H1 (cell line): ENCODE measurements at regions not wholly inside any gene's neighbourhood (a gene's known extent, or its start where the extent isn't known, plus 50 kb on each side); places are given as distances from the start of the nearest gene placed in this dataset.
A peak's percentile ranks its signal among the peaks of the same experiment; 100 is the strongest.

Experiments
- CTCF ChIA-PET: fragments of 300-600 bp; sonication (Branson Sonifier 250); formaldehyde crosslinking; loops from one replicate; lab custom pipeline; 2021; ENCODE audit not compliant: partially characterized antibody; lab: Charles Lee
- POLR2A ChIA-PET: fragments of 300-600 bp; sonication (Branson Sonifier 250); formaldehyde crosslinking; loops from one replicate; lab custom pipeline; 2021; ENCODE audit warnings: inconsistent platforms; ENCODE audit not compliant: partially characterized antibody; lab: Charles Lee
- DNase-seq, 2 experiments: peaks; one replicate each; pipeline versions ENCODE4 v3.0.0 to v3.0.0-alpha.2; 2010 to 2022; ENCODE audit warnings: low spot score in 2 of 2, low read depth in 1 of 2, mixed read lengths in 1 of 2
- FAIRE-seq: peaks from 2 replicates; lab custom pipeline; 2011; peaks lifted over from hg19 to GRCh38; lab: Jason Lieb, UNC
- H2AFZ ChIP-seq: 2 replicates; pipeline ENCODE4 v1.8.1; 2012; ENCODE audit warnings: low read length, inconsistent platforms
- H2AK5ac ChIP-seq: 2 replicates; pipeline ENCODE4 v1.6.1; 2013; ENCODE audit warnings: low read depth, low read length
- H2BK120ac ChIP-seq: replicated peaks from 2 replicates; pipeline ENCODE3; 2013; ENCODE audit warnings: low read depth, low read length, inconsistent platforms
- H2BK12ac ChIP-seq: 2 replicates; pipeline ENCODE4 v1.6.1; 2013; ENCODE audit warnings: low read depth, low read length
- H2BK15ac ChIP-seq: 2 replicates; pipeline ENCODE4 v1.6.1; 2013; ENCODE audit warnings: low read length
- H2BK20ac ChIP-seq: 2 replicates; pipeline ENCODE4 v1.6.1; 2013; ENCODE audit warnings: low read length
- H2BK5ac ChIP-seq: 2 replicates; pipeline ENCODE4 v1.6.1; 2013; ENCODE audit warnings: low read depth, low read length
- H3K14ac ChIP-seq: 2 replicates; pipeline ENCODE4 v1.6.1; 2013; ENCODE audit warnings: inconsistent platforms; ENCODE audit not compliant: insufficient read length
- H3K18ac ChIP-seq: 2 replicates; pipeline ENCODE4 v1.6.1; 2013; ENCODE audit warnings: low read length; ENCODE audit errors: extremely low read depth
- H3K23ac ChIP-seq: 2 replicates; pipeline ENCODE4 v1.6.1; 2013; ENCODE audit warnings: inconsistent platforms; ENCODE audit not compliant: insufficient read length
- H3K23me2 ChIP-seq: 2 replicates; pipeline ENCODE4 v1.6.1; 2013; ENCODE audit warnings: low read depth, low read length
- H3K27ac ChIP-seq: 2 replicates; pipeline ENCODE4 v1.6.1; 2011; ENCODE audit warnings: low read depth, low read length, inconsistent platforms
- H3K27me3 ChIP-seq, 4 experiments: replicated peaks in 1 of 4; 1 replicate in 1 of 4; 2 replicates in 3 of 4; pipeline versions ENCODE4 v1.6.1 to v1.8.1; 2011 to 2013; ENCODE audit warnings: low read length in 3 of 4, mild to moderate bottlenecking in 3 of 4, inconsistent platforms in 2 of 4, mixed read lengths in 2 of 4, moderate library complexity in 1 of 4; ENCODE audit not compliant: control insufficient read depth in 3 of 4, insufficient read depth in 3 of 4; ENCODE audit errors: extremely low read depth in 1 of 4
- H3K36me3 ChIP-seq, 4 experiments: 2 replicates each; pipeline versions ENCODE4 v1.6.1 to v1.8.1; 2011 to 2013; ENCODE audit warnings: mild to moderate bottlenecking in 4 of 4, low read length in 3 of 4, moderate library complexity in 2 of 4, control low read depth in 1 of 4, inconsistent platforms in 1 of 4; ENCODE audit not compliant: insufficient read depth in 4 of 4, control insufficient read depth in 2 of 4
- H3K4ac ChIP-seq: replicated peaks from 2 replicates; pipeline ENCODE3; 2013; ENCODE audit warnings: low read length, low read depth, mixed read lengths, inconsistent platforms; ENCODE audit not compliant: insufficient read length
- H3K4me1 ChIP-seq, 4 experiments: replicated peaks in 1 of 4; 1 replicate in 1 of 4; 2 replicates in 3 of 4; pipeline versions ENCODE4 v1.6.1 to v1.8.1; 2011 to 2013; ENCODE audit warnings: low read length in 3 of 4, inconsistent platforms in 2 of 4, mixed read lengths in 1 of 4; ENCODE audit not compliant: insufficient read depth in 4 of 4, control insufficient read depth in 3 of 4
- H3K4me2 ChIP-seq, 2 experiments: 2 replicates each; pipeline versions ENCODE4 v1.6.1 to v1.8.1; 2011 to 2013; ENCODE audit warnings: low read depth in 2 of 2, low read length in 2 of 2, control low read depth in 1 of 2, inconsistent platforms in 1 of 2, mild to moderate bottlenecking in 1 of 2; ENCODE audit not compliant: insufficient read depth in 1 of 2
- H3K4me3 ChIP-seq, 4 experiments: fragments of 200-600, 300-600 bp in 1 of 4; sonication (generic), shearing (Covaris generic), sonication (Bioruptor Twin) in 1 of 4; 2 replicates each; pipeline versions ENCODE4 v1.5.1 to v1.8.1; 2011 to 2016; ENCODE audit warnings: low read length in 4 of 4, low read depth in 3 of 4, control low read depth in 2 of 4, inconsistent platforms in 2 of 4, mild to moderate bottlenecking in 2 of 4, mixed read lengths in 1 of 4, moderate library complexity in 1 of 4; ENCODE audit not compliant: insufficient read depth in 2 of 4; ENCODE audit errors: extremely low read depth in 1 of 4
- H3K56ac ChIP-seq: replicated peaks from 2 replicates; pipeline ENCODE3; 2013; ENCODE audit warnings: low read depth, mild to moderate bottlenecking, mixed read lengths, low read length, inconsistent platforms; ENCODE audit not compliant: insufficient read length
- H3K79me1 ChIP-seq: 2 replicates; pipeline ENCODE4 v1.6.1; 2013; ENCODE audit warnings: low read depth, low read length, control low read depth
- H3K79me2 ChIP-seq, 2 experiments: 2 replicates each; pipeline versions ENCODE4 v1.6.1 to v1.8.1; 2012 to 2013; ENCODE audit warnings: low read length in 2 of 2, mild to moderate bottlenecking in 2 of 2, inconsistent platforms in 1 of 2; ENCODE audit not compliant: insufficient read depth in 2 of 2, control insufficient read depth in 1 of 2
- H3K9ac ChIP-seq, 4 experiments: replicated peaks in 1 of 4; 1 replicate in 1 of 4; 2 replicates in 3 of 4; pipeline versions ENCODE4 v1.6.1 to v1.8.1; 2011 to 2013; ENCODE audit warnings: low read depth in 3 of 4, low read length in 3 of 4, control low read depth in 2 of 4, mild to moderate bottlenecking in 2 of 4, moderate library complexity in 2 of 4, inconsistent platforms in 1 of 4; ENCODE audit errors: extremely low read depth in 1 of 4
- H3K9me3 ChIP-seq, 2 experiments: 2 replicates each; pipeline versions ENCODE4 v1.6.1 to v1.8.1; 2012 to 2013; ENCODE audit warnings: mild to moderate bottlenecking in 2 of 2, moderate library complexity in 2 of 2, control low read depth in 1 of 2, inconsistent platforms in 1 of 2, low read depth in 1 of 2, low read length in 1 of 2, mixed read lengths in 1 of 2; ENCODE audit not compliant: insufficient read depth in 2 of 2
- H4K20me1 ChIP-seq, 2 experiments: replicated peaks in 1 of 2; 2 replicates each; pipeline versions ENCODE3 to v1.8.1; 2011 to 2013; ENCODE audit warnings: inconsistent platforms in 2 of 2, low read length in 2 of 2, mild to moderate bottlenecking in 1 of 2; ENCODE audit not compliant: insufficient read depth in 2 of 2, control insufficient read depth in 1 of 2
- H4K5ac ChIP-seq: 2 replicates; pipeline ENCODE4 v1.6.1; 2013; ENCODE audit warnings: low read length, low read depth, mixed read lengths, inconsistent platforms; ENCODE audit not compliant: insufficient read length
- H4K8ac ChIP-seq: 2 replicates; pipeline ENCODE4 v1.8.0; 2013; ENCODE audit warnings: mild to moderate bottlenecking, moderate library complexity, low read length, inconsistent platforms; ENCODE audit not compliant: insufficient read depth; ENCODE audit errors: extremely low read depth
- H4K91ac ChIP-seq: replicated peaks from 2 replicates; pipeline ENCODE3; 2013; ENCODE audit warnings: low read length, mixed read lengths, inconsistent platforms; ENCODE audit not compliant: insufficient read length
- CHD1 ChIP-seq: IDR thresholded peaks from 2 replicates; pipeline ENCODE4 v1.6.1; 2012; ENCODE audit warnings: low read depth, low read length, improper control_type of control experiment
- KDM5A ChIP-seq: fragments of 200-600 bp; IDR thresholded peaks from 2 replicates; pipeline ENCODE4 v1.7.1; 2012; ENCODE audit warnings: mild to moderate bottlenecking, low read length, inconsistent platforms, mixed read lengths
- RAD21 ChIP-seq, 2 experiments: IDR thresholded peaks in 1 of 2; conservative IDR thresholded peaks in 1 of 2; 2 replicates each; pipeline ENCODE4 v1.6.1; 2011; ENCODE audit warnings: low read depth in 2 of 2, low read length in 2 of 2, improper control_type of control experiment in 1 of 2, inconsistent platforms in 1 of 2, mild to moderate bottlenecking in 1 of 2, moderate library complexity in 1 of 2
- SIN3A ChIP-seq, 2 experiments: IDR thresholded peaks in 1 of 2; conservative IDR thresholded peaks in 1 of 2; 2 replicates each; pipeline ENCODE4 v1.6.1; 2011 to 2012; ENCODE audit warnings: low read length in 2 of 2, improper control_type of control experiment in 1 of 2, low read depth in 1 of 2, mild to moderate bottlenecking in 1 of 2
- YY1 ChIP-seq: IDR thresholded peaks from 2 replicates; pipeline ENCODE4 v1.6.1; 2011; ENCODE audit warnings: low read depth, mild to moderate bottlenecking, low read length
- WGBS, 2 experiments: shearing (Covaris generic) in 1 of 2; methylation state at CpG; one replicate each; pipeline versions ENCODE4 v1.1.6 to v1.1.7; 2013 to 2015; ENCODE audit warnings: low lambda C conversion rate in 2 of 2, mixed read lengths in 2 of 2, inconsistent platforms in 1 of 2, low coverage in 1 of 2, missing lambda C conversion rate in 1 of 2; ENCODE audit not compliant: insufficient replicate concordance in 2 of 2, insufficient coverage in 1 of 2, insufficient read length in 1 of 2; ENCODE audit errors: extremely low coverage in 1 of 2, missing lambda C conversion rate in 1 of 2; 5-methylcytosine and 5-hydroxymethylcytosine counted together

GRCh38 chr16:51453251-51453650 is 302.2 kb upstream of the SALL1 start:
- Histone ChIP-seq H3K4me2 (no peak overlapping the region), H2BK12ac (no peak overlapping the region), H4K20me1 (no peaks in the 10 kb centered on the region), H3K4ac (no peak overlapping the region), H3K79me2 (no peaks in the 10 kb centered on the region), H3K4me1 (no peaks in the 10 kb centered on the region), H2AFZ (peak overlapping the region; percentile 79), H3K23me2 (no peaks in the 10 kb centered on the region), H3K4me3 (no peak overlapping the region), H3K36me3 (no peaks in the 10 kb centered on the region), H4K5ac (no peak overlapping the region), H3K27ac (no peak overlapping the region), H3K27me3 (no peaks in the 10 kb centered on the region), H4K91ac (no peak overlapping the region), H2BK5ac (no peak overlapping the region), H4K8ac (no peak overlapping the region), H2BK15ac (no peak overlapping the region), H3K9ac (no peak overlapping the region), H3K9me3 (no peaks in the 10 kb centered on the region), H3K79me1 (no peaks in the 10 kb centered on the region), H3K23ac (no peak overlapping the region), H2BK20ac (no peak overlapping the region), H3K18ac (no peak overlapping the region), H2AK5ac (no peak overlapping the region), H2BK120ac (no peak overlapping the region), H3K14ac (no peak overlapping the region), H3K56ac (no peak overlapping the region)
- ChIA-PET CTCF (interaction anchor here (1.1 to 2.0 kb wide), 4 partner anchors 10 to 284 kb away, joined by 3 to 5 read pairs (median 3); no protein-coding TSS in a partner anchor), POLR2A (no interaction called here)
- TF ChIP-seq RAD21 (IDR thresholded peaks at IDR 0.05 in 1 of 2, conservative IDR thresholded peaks at IDR 0.05 in 1 of 2; ENCODE audit: low read depth in 2 of 2, low read length in 2 of 2) (no peak), SIN3A (conservative IDR thresholded peaks at IDR 0.05 in 1 of 2, IDR thresholded peaks at IDR 0.05 in 1 of 2; ENCODE audit: low read depth in 1 of 2, low read length in 2 of 2) (no peak), YY1 (no peak), CHD1 (no peak), KDM5A (no peak)
- 95% methylated on average over 1 of the region's 1 CpG; no CpG with 5 or more reads in 1 of the 2 experiments for WGBS, 2 experiments
- no peak for FAIRE-seq
- DNase-seq, result no peak
